ENCODE measurements at regions not wholly inside any gene's neighbourhood (a gene's known extent, or its start where the extent isn't known, plus 50 kb on each side); places are given as distances from the start of the nearest gene placed in this dataset.

GRCh38 chr18:69109686-69110085 is 291.0 kb upstream of the DOK6 start:
- H3K4me3 ChIP-seq (ENCODE audit: low read depth, low read length), result no peak overlapping the region
- DNase-seq (ENCODE audit: low read depth), result no peak
- no peak for TF ChIP-seq CTCF (conservative IDR thresholded peaks at IDR 0.05; ENCODE audit: low read depth, low read length)

- H3K4me3 ChIP-seq (ENCODE audit: low read depth, low read length), result no peak overlapping the region
- TF ChIP-seq CTCF (conservative IDR thresholded peaks at IDR 0.05; ENCODE audit: low read depth, low read length), result no peak
- no peak for DNase-seq (ENCODE audit: low read depth)
Measured at GRCh38 chr18:69120833-69121232, 279.9 kb upstream of the DOK6 start.

GRCh38 chr18:69123421-69123820 is 277.3 kb upstream of the DOK6 start:
- DNase-seq (ENCODE audit: low read depth), result no peak
- no peak for TF ChIP-seq CTCF (conservative IDR thresholded peaks at IDR 0.05; ENCODE audit: low read depth, low read length)

GRCh38 chr18:69127873-69128500 is 272.7 kb upstream of the DOK6 start:
- H3K4me3 ChIP-seq (ENCODE audit: low read depth, low read length), result no peak overlapping the region
- no peak for TF ChIP-seq CTCF (conservative IDR thresholded peaks at IDR 0.05; ENCODE audit: low read depth, low read length)
- no peak for DNase-seq (ENCODE audit: low read depth)

More at GRCh38 chr18:69123421-69123820, 277.3 kb upstream of the DOK6 start:
- no peak overlapping the region for H3K4me3 ChIP-seq (ENCODE audit: low read depth, low read length)

GRCh38 chr18:69128566-69128965 is 272.1 kb upstream of the DOK6 start:
- no peak for TF ChIP-seq CTCF (conservative IDR thresholded peaks at IDR 0.05; ENCODE audit: low read depth, low read length)
- H3K4me3 ChIP-seq (ENCODE audit: low read depth, low read length), result no peak overlapping the region

GRCh38 chr18:69128978-69129377 is 271.7 kb upstream of the DOK6 start:
- TF ChIP-seq CTCF (conservative IDR thresholded peaks at IDR 0.05; ENCODE audit: low read depth, low read length), result no peak
- no peak for DNase-seq (ENCODE audit: low read depth)
- no peak overlapping the region for H3K4me3 ChIP-seq (ENCODE audit: low read depth, low read length)

More at GRCh38 chr18:69128566-69128965, 272.1 kb upstream of the DOK6 start:
- DNase-seq (ENCODE audit: low read depth), result no peak

GRCh38 chr18:69138088-69138487 is 262.6 kb upstream of the DOK6 start:
- H3K4me3 ChIP-seq (ENCODE audit: low read depth, low read length), result no peak overlapping the region
- no peak for TF ChIP-seq CTCF (conservative IDR thresholded peaks at IDR 0.05; ENCODE audit: low read depth, low read length)
- DNase-seq (ENCODE audit: low read depth), result no peak
